HepG2 (cell line): ENCODE measurements at regions not wholly inside any gene's neighbourhood (a gene's known extent, or its start where the extent isn't known, plus 50 kb on each side); places are given as distances from the start of the nearest gene placed in this dataset.

Experiments
- ATAC-seq: fragments of 200-7000 bp; cut with Tn5 transposase; 3 replicates; pipeline ENCODE4 v1.9.1; 2020; ENCODE audit warnings: mild to moderate bottlenecking, moderate library complexity
- BruUV-seq: library from RNA; stranded (reverse); fragments of 400-500 nt; replicated peaks from 2 replicates; lab custom pipeline; 2021; lab: Mats Ljungman, UMichigan
- CTCF ChIA-PET: fragments of 300-600 bp; formaldehyde crosslinking; extraction: SDS; loops from one replicate; lab custom pipeline; 2021; ENCODE audit warnings: low total read pairs, inconsistent platforms, low intra/inter-chr PET ratio; lab: Yijun Ruan, JAX
- POLR2A ChIA-PET: fragments of 350-600 bp; sonication (Branson Sonifier 250); formaldehyde crosslinking; loops from one replicate; lab custom pipeline; 2020; ENCODE audit warnings: antibody characterized with exemption, inconsistent platforms; lab: Yijun Ruan, JAX
- DNase-seq: peaks from one replicate; pipeline ENCODE4 v3.0.0-alpha.2; 2015; ENCODE audit warnings: low spot score
- FAIRE-seq: peaks from 3 replicates; lab custom pipeline; 2011; peaks lifted over from hg19 to GRCh38; lab: Jason Lieb, UNC
- H2AFZ ChIP-seq: one replicate; pipeline ENCODE4 v1.6.1; 2011; ENCODE audit warnings: low read length, inconsistent platforms
- H3K27ac ChIP-seq: fragments of 300-600 bp; 3 replicates; pipeline ENCODE4 v1.8.0; 2011; ENCODE audit warnings: mixed run types, mild to moderate bottlenecking, mixed read lengths, low read length, inconsistent platforms; ENCODE audit not compliant: insufficient read depth; ENCODE audit errors: extremely low read length
- H3K27me3 ChIP-seq, 2 experiments: fragments of 200-600 bp in 1 of 2; 2 replicates in 1 of 2; 3 replicates in 1 of 2; pipeline versions ENCODE4 v1.6.0 to v1.8.0; 2011; ENCODE audit warnings: low read length in 2 of 2, mild to moderate bottlenecking in 2 of 2, moderate library complexity in 2 of 2, inconsistent platforms in 1 of 2; ENCODE audit not compliant: insufficient read depth in 2 of 2, control insufficient read depth in 1 of 2
- H3K36me3 ChIP-seq, 2 experiments: fragments of 200-600 bp in 1 of 2; replicated peaks in 1 of 2; 2 replicates in 1 of 2; 3 replicates in 1 of 2; pipeline versions ENCODE4 v1.5.1 to v1.8.0; 2011; ENCODE audit warnings: low read length in 2 of 2, inconsistent platforms in 1 of 2; ENCODE audit not compliant: insufficient read depth in 2 of 2, control insufficient read depth in 1 of 2
- H3K4me1 ChIP-seq: 2 replicates; pipeline ENCODE4 v1.5.1; 2012; ENCODE audit warnings: low read length, inconsistent platforms; ENCODE audit not compliant: insufficient read depth
- H3K4me2 ChIP-seq: 2 replicates; pipeline ENCODE4 v1.6.0; 2011; ENCODE audit warnings: low read depth, low read length, inconsistent platforms
- H3K4me3 ChIP-seq, 3 experiments: fragments of 200-600 bp in 1 of 3; sonication (generic), shearing (Covaris generic) in 1 of 3; replicated peaks in 1 of 3; 2 replicates each; pipeline ENCODE4 v1.5.1; 2011 to 2016; ENCODE audit warnings: low read length in 3 of 3, inconsistent platforms in 2 of 3, low read depth in 2 of 3, mild to moderate bottlenecking in 2 of 3, control low read depth in 1 of 3, mixed read lengths in 1 of 3; ENCODE audit not compliant: insufficient read depth in 1 of 3
- H3K79me2 ChIP-seq: one replicate; pipeline ENCODE4 v1.6.1; 2011; ENCODE audit warnings: low read length, inconsistent platforms; ENCODE audit not compliant: insufficient read depth
- H3K9ac ChIP-seq: 2 replicates; pipeline ENCODE4 v1.6.0; 2011; ENCODE audit warnings: mild to moderate bottlenecking, low read depth, low read length, inconsistent platforms; ENCODE audit not compliant: insufficient read depth
- H3K9me3 ChIP-seq: 2 replicates; pipeline ENCODE4 v1.5.1; 2012; ENCODE audit warnings: mild to moderate bottlenecking, low read length
- H4K20me1 ChIP-seq: 2 replicates; pipeline ENCODE4 v1.6.0; 2011; ENCODE audit warnings: inconsistent platforms, mild to moderate bottlenecking, low read length, moderate library complexity; ENCODE audit not compliant: insufficient read depth
- HINFP ChIP-seq: sonication (generic); formaldehyde crosslinking; IDR thresholded peaks from 2 replicates; pipeline ENCODE4 v1.4.0; 2020; ENCODE audit warnings: low read depth, mild to moderate bottlenecking, missing genetic modification reagents
- MAX ChIP-seq: IDR thresholded peaks from 2 replicates; pipeline ENCODE4 v1.6.1; 2012; ENCODE audit warnings: inconsistent platforms
- MYPOP ChIP-seq: sonication (generic); formaldehyde crosslinking; IDR thresholded peaks from 2 replicates; pipeline ENCODE4 v1.8.1; 2023; ENCODE audit warnings: mild to moderate bottlenecking, moderate library complexity, missing genetic modification reagents
- NR2F6 ChIP-seq, 2 experiments: IDR thresholded peaks; 2 replicates each; pipeline ENCODE4 v1.6.1; 2016; ENCODE audit warnings: antibody characterized with exemption in 1 of 2, mild to moderate bottlenecking in 1 of 2
- POLR2G ChIP-seq: fragments of 200-400 bp; formaldehyde crosslinking; IDR thresholded peaks from 2 replicates; pipeline ENCODE4 v1.6.1; 2018; ENCODE audit warnings: mild to moderate bottlenecking, low read depth, low read length, moderate library complexity
- STAG1 ChIP-seq: sonication (generic); formaldehyde crosslinking; IDR thresholded peaks from 2 replicates; pipeline ENCODE4 v1.4.0; 2020; ENCODE audit warnings: missing genetic modification reagents
- TBP ChIP-seq: sonication (generic); formaldehyde crosslinking; IDR thresholded peaks from 2 replicates; pipeline ENCODE4 v1.5.0; 2020; ENCODE audit warnings: missing genetic modification reagents
- ZBTB7B ChIP-seq: sonication (generic); formaldehyde crosslinking; IDR thresholded peaks from 2 replicates; pipeline ENCODE4 v1.4.0; 2020; ENCODE audit warnings: missing genetic modification reagents
- ZNF362 ChIP-seq: sonication (generic); formaldehyde crosslinking; IDR thresholded peaks from 2 replicates; pipeline ENCODE4 v1.4.0; 2020; ENCODE audit warnings: missing genetic modification reagents, mild to moderate bottlenecking, borderline replicate concordance
- ZNF432 ChIP-seq: sonication (generic); formaldehyde crosslinking; IDR thresholded peaks from 2 replicates; pipeline ENCODE4 v1.5.0; 2020; ENCODE audit warnings: missing genetic modification reagents, mild to moderate bottlenecking, borderline replicate concordance
- ZNF891 ChIP-seq: sonication (generic); formaldehyde crosslinking; IDR thresholded peaks from 2 replicates; pipeline ENCODE4 v1.5.0; 2020; ENCODE audit warnings: mild to moderate bottlenecking, missing genetic modification reagents
- WGBS: methylation state at CpG from one replicate; pipeline ENCODE4 v1.1.6; 2017; ENCODE audit warnings: low lambda C conversion rate; 5-methylcytosine and 5-hydroxymethylcytosine counted together
- in situ Hi-C: cut with HindIII; loops from 2 replicates; pipeline ENCODE4 v1.10.0; 2017; ENCODE audit warnings: low pct_unique_long_range_greater_than_20kb; ENCODE audit not compliant: extremely low pct_ligation_motif_present
- intact Hi-C: fragments of 100-400 bp; cut with micrococcal nuclease; formaldehyde crosslinking; loops from one replicate; pipeline ENCODE4 v1.10.0; 2022; ENCODE audit not compliant: unreplicated experiment

GRCh38 chr2:51441786-51442185, 409.9 kb upstream of the NRXN1 start (continued):
- no peak for TF ChIP-seq HINFP (CRISPR knock-in tag)
- no peak for TF ChIP-seq POLR2G
- TF ChIP-seq ZNF432 (CRISPR knock-in tag): no peak
- TF ChIP-seq MAX: no peak
- no peak for TF ChIP-seq ZNF891 (CRISPR knock-in tag)
- no peak for TF ChIP-seq MYPOP (CRISPR knock-in tag)
- TF ChIP-seq TBP (CRISPR knock-in tag): no peak
- no peak for TF ChIP-seq NR2F6 (IDR thresholded peaks at IDR 0.05)
- no peak for TF ChIP-seq NR2F6 (CRISPR knock-in tag; IDR thresholded peaks at IDR 0.05)
- no peak for TF ChIP-seq ZBTB7B (CRISPR knock-in tag)

GRCh38 chr2:51424418-51424817, 392.5 kb upstream of the NRXN1 start:
- POLR2A ChIA-PET: no interaction called here
- no peaks in the 10 kb centered on the region for H3K27me3 ChIP-seq
- WGBS: 0% methylated on average over 2 of the region's 2 CpGs
- H3K4me2 ChIP-seq: no peak overlapping the region
- FAIRE-seq (no peak), DNase-seq (no peak), ATAC-seq (no peak)
- no peaks in the 10 kb centered on the region for H3K79me2 ChIP-seq
- H3K9me3 ChIP-seq: peaks cover 90% of the 10 kb centered on the region
- intact Hi-C loops (no loop called here), in situ Hi-C loops (no loop called here)
- H2AFZ ChIP-seq: no peak overlapping the region
- no peaks in the 10 kb centered on the region for H3K36me3 ChIP-seq
- no peak overlapping the region for H3K9ac ChIP-seq
- TF ChIP-seq STAG1 (CRISPR knock-in tag): peak; percentile 21; the same call in 1 of the 2 replicates
- TF ChIP-seq ZNF362 (CRISPR knock-in tag): no peak
- CTCF ChIA-PET: no interaction called here
- no peak overlapping the region for H3K27ac ChIP-seq
- BruUV-seq: no TSS peak
- H4K20me1 ChIP-seq: no peaks in the 10 kb centered on the region
- H3K4me3 ChIP-seq: no peak overlapping the region
- no peaks in the 10 kb centered on the region for H3K4me1 ChIP-seq
